OCI-M1 (cell line): ENCODE measurements at regions not wholly inside any gene's neighbourhood (a gene's known extent, or its start where the extent isn't known, plus 50 kb on each side); places are given as distances from the start of the nearest gene placed in this dataset.

Source experiments
- DNase-seq: peaks from one replicate; lab custom pipeline; 2025; lab: John Stamatoyannopoulos, UW

GRCh38 chr2:123935405-123935804 lies 89.7 kb upstream of the CNTNAP5 start:
- DNase-seq: peak; percentile 6

GRCh38 chr2:123953846-123954245 lies 71.2 kb upstream of the CNTNAP5 start:
- peak; percentile 88 for DNase-seq

- DNase-seq: no peak
Measured at GRCh38 chr2:123958011-123958410, 67.1 kb upstream of the CNTNAP5 start.

GRCh38 chr2:123961576-123961975 lies 63.5 kb upstream of the CNTNAP5 start:
- DNase-seq: no peak

- DNase-seq: no peak
Measured at GRCh38 chr2:123971564-123972318, 53.3 kb upstream of the CNTNAP5 start.
